SK-N-MC (cell line): ENCODE measurements at regions not wholly inside any gene's neighbourhood (a gene's known extent, or its start where the extent isn't known, plus 50 kb on each side); places are given as distances from the start of the nearest gene placed in this dataset.

ENCODE experiments used
- DNase-seq: peaks from one replicate; pipeline ENCODE4 v3.0.0-alpha.2; 2011; ENCODE audit warnings: low read depth, low spot score
- H3K27ac ChIP-seq: fragments of 200-600 bp; sonication (generic); 2 replicates; pipeline ENCODE4 v1.5.1; 2016; ENCODE audit warnings: mixed run types
- H3K36me3 ChIP-seq: fragments of 200-600 bp; sonication (generic); 2 replicates; pipeline ENCODE4 v1.6.1; 2017; ENCODE audit warnings: antibody characterized with exemption, low read length, mixed read lengths; ENCODE audit not compliant: insufficient read depth
- H3K4me3 ChIP-seq: fragments of 200-600 bp; sonication (generic); 2 replicates; pipeline ENCODE4 v1.5.1; 2016
- H3K9ac ChIP-seq: fragments of 200-600 bp; sonication (generic); 2 replicates; pipeline ENCODE4 v1.8.0; 2017; ENCODE audit warnings: mixed run types, mixed read lengths; ENCODE audit not compliant: insufficient read length
- H3K9me3 ChIP-seq: fragments of 200-600 bp; sonication (generic); 2 replicates; pipeline ENCODE4 v1.6.1; 2017; ENCODE audit warnings: low read depth, mild to moderate bottlenecking, antibody characterized with exemption, low read length, moderate library complexity, mixed read lengths
- EZH2 ChIP-seq: fragments of 200-600 bp; sonication (generic); IDR thresholded peaks from one replicate; pipeline ENCODE4 v1.6.1; 2017; ENCODE audit warnings: antibody characterized with exemption
- FOXP2 ChIP-seq: optimal IDR thresholded peaks from 2 replicates; pipeline ENCODE3; 2011; ENCODE audit warnings: mild to moderate bottlenecking, moderate library complexity; ENCODE audit not compliant: insufficient read depth; ENCODE audit errors: extremely low read length, control extremely low read depth
- POLR2AphosphoS5 ChIP-seq: IDR thresholded peaks from 2 replicates; pipeline ENCODE4 v1.6.1; 2012; ENCODE audit warnings: mild to moderate bottlenecking, low read depth, low read length, borderline replicate concordance

DNA sequence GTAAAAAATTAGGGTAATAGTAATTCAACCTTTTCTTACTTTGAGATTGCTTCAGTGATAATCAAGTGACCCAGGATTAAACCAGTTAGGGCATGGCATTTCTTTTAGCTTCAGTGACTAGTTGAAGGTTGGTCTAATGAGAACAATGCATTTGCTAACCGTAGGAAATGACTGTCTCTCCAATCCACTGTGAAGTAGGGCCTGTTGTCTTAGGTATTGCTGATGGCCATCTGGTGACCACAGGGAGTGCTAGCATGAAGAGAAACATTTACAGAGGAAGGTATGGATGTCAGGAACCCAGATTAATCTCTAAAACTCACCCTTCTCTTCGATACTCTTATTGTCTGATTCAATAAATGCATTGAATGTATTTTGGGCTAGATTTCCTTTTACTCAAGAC is 535.9 kb upstream of the SEMA6A start:
- TF ChIP-seq POLR2AphosphoS5 (no peak), EZH2 (no peak), FOXP2 (no peak)
- H3K27ac ChIP-seq, result 0 out of 2 replicates have a peak overlapping the region, but pooled peaks have one; percentile 10

DNA sequence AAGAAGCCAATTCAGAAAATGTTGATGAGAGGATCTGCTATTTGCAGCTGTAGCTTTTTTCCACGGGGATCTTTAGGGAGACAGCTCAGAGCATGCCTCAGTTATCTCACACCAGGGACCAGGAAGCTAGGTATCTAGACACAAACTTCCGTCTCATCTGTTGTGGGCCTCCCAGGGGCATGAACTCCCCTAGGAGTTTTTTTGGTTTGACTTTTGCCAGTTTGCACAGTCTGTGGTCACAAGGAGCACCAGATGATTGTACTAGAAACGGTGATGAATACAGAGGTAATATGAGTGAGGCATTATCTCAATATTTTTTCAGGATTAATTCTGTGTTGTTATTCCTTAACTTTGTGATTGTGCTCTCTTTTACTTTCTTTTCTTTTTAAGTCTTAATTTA is 533.2 kb upstream of the SEMA6A start:
- Histone ChIP-seq H3K9ac (no peak overlapping the region), H3K9me3 (no peaks in the 10 kb centered on the region), H3K36me3 (no peaks in the 10 kb centered on the region), H3K4me3 (no peak overlapping the region), H3K27ac (no peak overlapping the region)
- TF ChIP-seq POLR2AphosphoS5 (no peak), EZH2 (no peak), FOXP2 (no peak)
- DNase-seq, result no peak

More for the DNA sequence above, 535.9 kb upstream of the SEMA6A start:
- H3K36me3 ChIP-seq, result no peaks in the 10 kb centered on the region
- H3K4me3 ChIP-seq, result no peak overlapping the region
- no peak for DNase-seq
- H3K9me3 ChIP-seq, result no peaks in the 10 kb centered on the region
- H3K9ac ChIP-seq, result no peak overlapping the region

DNA sequence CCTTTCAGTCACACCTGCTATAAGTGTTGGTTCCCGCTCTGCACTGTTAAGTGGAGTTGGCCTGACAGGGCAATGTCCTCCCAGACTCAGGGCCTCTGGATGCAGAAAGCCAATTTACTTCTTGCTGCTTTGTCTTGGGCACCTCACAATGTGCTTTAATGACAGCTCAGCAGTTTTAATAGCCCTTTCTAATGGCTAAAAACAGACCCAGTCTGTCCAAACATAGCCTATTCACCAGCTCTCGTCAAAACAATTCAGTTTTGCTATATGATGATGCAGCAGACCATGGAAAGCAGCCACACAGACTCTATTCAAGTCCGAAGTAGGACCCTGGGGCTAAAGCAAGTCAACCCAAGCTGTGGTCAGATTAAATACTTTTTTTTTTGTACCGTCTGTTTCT is 529.1 kb upstream of the SEMA6A start:
- no peaks in the 10 kb centered on the region for H3K9me3 ChIP-seq
- H3K4me3 ChIP-seq, result peak overlapping the region; percentile 24; the same call in 1 of the 2 replicates
- H3K36me3 ChIP-seq, result no peaks in the 10 kb centered on the region
- H3K27ac ChIP-seq, result peak overlapping the region; percentile 30; the same call in 1 of the 2 replicates
- no peak for DNase-seq
- no peak overlapping the region for H3K9ac ChIP-seq
- no peak for TF ChIP-seq EZH2
- TF ChIP-seq POLR2AphosphoS5, result no peak
- TF ChIP-seq FOXP2, result no peak

DNA sequence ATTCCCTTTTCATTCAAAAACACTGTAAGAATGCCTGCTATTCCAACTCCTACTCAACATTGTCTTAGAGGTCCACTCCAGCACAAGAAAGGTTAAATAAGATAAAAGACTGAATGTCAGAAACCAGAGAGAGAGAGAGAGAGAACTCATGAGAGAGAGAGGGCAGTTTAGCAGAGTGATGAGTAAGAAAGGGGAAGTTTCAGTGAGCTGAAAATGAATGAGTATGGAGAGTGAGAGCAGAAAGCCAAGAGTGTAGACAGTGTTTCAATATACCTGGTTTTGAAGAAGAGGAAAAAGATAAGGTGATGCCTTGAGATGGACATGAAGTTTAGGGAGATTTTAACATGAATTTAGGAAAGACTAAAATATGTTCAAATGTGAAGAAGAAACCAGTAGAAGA is 528.0 kb upstream of the SEMA6A start:
- Histone ChIP-seq H3K27ac (no peak overlapping the region; the same call in 1 of the 2 replicates), H3K9ac (no peak overlapping the region), H3K9me3 (no peaks in the 10 kb centered on the region), H3K4me3 (no peak overlapping the region), H3K36me3 (no peaks in the 10 kb centered on the region)
- TF ChIP-seq POLR2AphosphoS5 (no peak), FOXP2 (no peak), EZH2 (no peak)
- no peak for DNase-seq

DNA sequence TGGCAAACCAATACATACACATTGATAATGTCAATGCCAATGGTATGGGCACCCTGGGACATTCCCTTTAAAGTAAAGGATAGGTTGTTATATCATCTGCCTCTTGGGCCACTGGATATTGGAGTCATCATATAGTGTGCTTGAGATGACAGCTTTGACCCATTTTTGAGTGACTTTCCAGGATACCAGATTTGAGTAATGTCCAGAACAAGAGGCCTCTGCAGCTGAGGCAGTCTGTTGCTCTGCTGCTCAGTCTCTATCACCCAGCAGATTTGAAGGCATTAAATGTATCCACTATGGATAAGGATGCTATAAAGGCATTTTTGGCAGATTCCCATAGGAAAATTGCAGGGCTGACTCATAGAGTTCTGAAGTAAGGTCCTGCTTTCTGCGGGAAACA is 525.6 kb upstream of the SEMA6A start:
- Histone ChIP-seq H3K9ac (no peak overlapping the region), H3K36me3 (no peaks in the 10 kb centered on the region), H3K4me3 (no peak overlapping the region), H3K27ac (no peak overlapping the region), H3K9me3 (no peaks in the 10 kb centered on the region)
- DNase-seq, result no peak
- TF ChIP-seq POLR2AphosphoS5 (no peak), FOXP2 (no peak), EZH2 (no peak)

DNA sequence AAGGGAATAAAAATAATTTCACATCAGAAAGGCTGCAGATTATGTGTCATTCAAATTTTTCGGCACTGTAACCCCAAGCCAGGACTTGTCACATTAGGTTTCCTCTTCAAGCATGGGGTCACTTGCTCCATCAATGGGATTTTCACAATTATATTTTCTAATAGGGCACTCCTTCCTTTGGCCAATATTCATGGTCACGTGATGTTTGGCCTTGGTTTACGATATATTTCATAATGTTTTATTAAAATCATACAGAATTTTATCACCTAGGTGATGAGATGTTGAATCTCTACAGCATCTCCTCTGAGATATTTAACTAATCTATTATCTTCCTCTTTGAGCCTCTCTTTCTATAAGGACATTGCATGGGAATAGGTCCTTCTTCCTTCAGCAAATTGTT is 523.5 kb upstream of the SEMA6A start:
- Histone ChIP-seq H3K4me3 (no peak overlapping the region), H3K27ac (no peak overlapping the region), H3K9me3 (no peaks in the 10 kb centered on the region), H3K36me3 (no peaks in the 10 kb centered on the region), H3K9ac (no peak overlapping the region)
- no peak for DNase-seq
- no peak for TF ChIP-seq POLR2AphosphoS5
- TF ChIP-seq EZH2, result no peak
- TF ChIP-seq FOXP2, result no peak

DNA sequence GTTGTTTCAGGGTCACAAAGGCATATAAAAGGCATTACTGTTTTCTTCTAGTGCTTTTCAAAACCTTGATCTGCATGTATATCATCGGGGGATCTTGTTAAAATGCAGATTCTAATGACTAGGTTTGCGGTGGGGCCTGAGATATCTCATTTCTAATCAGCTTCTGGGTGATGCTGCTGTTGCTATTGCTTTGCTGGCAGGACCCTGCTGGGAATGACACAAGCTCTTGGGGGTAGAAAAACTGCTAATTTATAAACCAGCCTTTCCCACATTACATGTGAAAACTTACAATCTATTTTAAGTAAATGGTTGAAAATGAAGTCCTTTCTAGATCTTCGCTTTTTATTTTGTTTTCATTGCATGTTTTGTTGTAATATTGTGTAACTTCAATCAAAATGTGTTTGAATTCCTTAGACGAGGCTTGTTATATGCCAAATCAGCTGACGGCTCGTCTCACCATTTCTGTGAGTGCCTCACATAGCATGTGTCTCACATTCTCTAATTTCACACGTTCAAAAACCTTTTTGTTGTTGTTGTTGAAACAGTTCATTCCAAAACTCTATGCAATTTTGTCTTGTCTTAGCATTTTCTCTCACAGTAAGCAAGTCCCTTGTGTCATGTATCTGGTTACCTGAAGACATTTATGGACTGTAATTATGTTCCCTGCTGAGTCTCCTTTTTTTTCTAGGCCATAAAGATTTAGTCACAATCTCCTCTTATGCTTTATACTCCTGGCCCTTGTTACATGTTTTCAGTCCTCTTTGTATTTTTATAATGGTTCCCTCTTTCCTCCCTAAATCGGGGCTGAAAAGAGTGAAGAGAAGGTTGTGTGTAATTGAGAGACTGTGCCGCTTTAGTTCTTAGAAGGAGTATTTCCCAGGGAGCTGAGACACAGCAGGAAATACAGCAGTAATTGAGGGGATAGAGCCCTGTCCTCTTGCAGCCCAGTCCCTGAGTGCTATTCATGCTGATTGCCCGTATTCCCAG is 521.0 kb upstream of the SEMA6A start:
- no peak overlapping the region for H3K4me3 ChIP-seq
- DNase-seq, result no peak
- TF ChIP-seq FOXP2 (no peak), EZH2 (no peak), POLR2AphosphoS5 (no peak)
- no peaks in the 10 kb centered on the region for H3K9me3 ChIP-seq
- H3K9ac ChIP-seq, result peak overlapping the region; percentile 12
- no peaks in the 10 kb centered on the region for H3K36me3 ChIP-seq
- H3K27ac ChIP-seq, result no peak overlapping the region

DNA sequence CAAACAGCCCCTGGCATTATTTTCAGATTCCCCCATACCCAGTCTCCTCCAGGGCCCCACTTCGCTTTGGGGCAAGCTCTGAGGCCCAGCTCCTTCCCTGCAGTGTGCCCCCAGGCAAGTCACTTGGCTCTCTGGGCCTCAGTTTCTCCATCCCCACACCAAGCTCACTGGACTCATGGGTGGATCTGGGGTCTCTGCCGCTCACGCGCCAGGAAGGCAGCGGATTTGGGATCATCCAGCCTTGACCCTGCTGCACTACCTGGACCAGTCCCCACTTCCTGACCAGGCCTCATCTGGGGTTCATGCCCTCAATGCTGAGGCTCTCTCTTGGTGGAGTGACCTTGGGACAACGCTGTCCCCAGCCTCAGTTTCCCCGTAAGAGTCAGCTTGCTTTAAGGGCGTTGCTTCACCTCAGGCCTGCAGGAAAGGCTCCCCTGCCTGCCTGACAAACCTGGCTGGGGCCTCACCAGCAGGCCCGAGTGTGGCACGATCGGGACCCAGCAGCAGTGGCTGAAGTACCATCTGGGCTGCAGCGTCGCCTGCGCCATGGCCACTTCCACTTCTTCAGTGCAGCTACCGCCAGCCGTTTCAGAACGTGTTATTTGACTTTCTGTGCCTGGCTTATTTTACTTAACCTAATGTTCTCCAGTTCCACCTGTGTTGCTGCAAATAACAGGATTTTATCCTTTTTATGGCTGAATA is 519.6 kb upstream of the SEMA6A start:
- no peak for DNase-seq
- Histone ChIP-seq H3K4me3 (no peak overlapping the region), H3K27ac (no peak overlapping the region), H3K9me3 (no peaks in the 10 kb centered on the region), H3K9ac (no peak overlapping the region), H3K36me3 (no peaks in the 10 kb centered on the region)
- TF ChIP-seq EZH2 (no peak), POLR2AphosphoS5 (no peak), FOXP2 (no peak)

DNA sequence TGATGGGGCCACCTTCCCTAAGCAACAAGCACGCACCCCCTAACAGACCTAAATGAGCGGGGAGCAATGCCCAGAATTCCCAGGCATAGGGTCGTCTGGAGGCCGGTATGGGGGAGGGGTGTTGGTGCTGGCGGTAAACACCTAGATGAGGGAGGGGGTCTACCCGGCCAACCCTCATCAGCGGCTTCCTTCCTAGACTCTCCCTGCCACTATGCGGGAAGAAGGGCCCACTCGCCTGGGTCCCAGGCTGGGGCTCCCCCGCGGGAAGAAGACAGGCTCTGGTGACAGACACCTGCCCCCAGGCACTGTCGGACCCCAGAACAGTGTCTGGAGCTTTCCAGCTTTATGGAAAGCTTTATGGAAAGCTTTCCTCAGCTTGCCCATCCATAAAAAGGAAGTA is 519.0 kb upstream of the SEMA6A start:
- Histone ChIP-seq H3K4me3 (no peak overlapping the region), H3K27ac (no peak overlapping the region), H3K36me3 (no peaks in the 10 kb centered on the region), H3K9me3 (no peaks in the 10 kb centered on the region), H3K9ac (no peak overlapping the region)
- TF ChIP-seq POLR2AphosphoS5 (no peak), FOXP2 (no peak)
- no peak for DNase-seq
